Adipocyte (in vitro differentiated cells): ENCODE measurements at regions not wholly inside any gene's neighbourhood (a gene's known extent, or its start where the extent isn't known, plus 50 kb on each side); places are given as distances from the start of the nearest gene placed in this dataset.

Source experiments
- DNase-seq: peaks from one replicate; pipeline ENCODE4 v3.0.0-alpha.2; 2015; ENCODE audit warnings: low read depth
- H3K27me3 ChIP-seq: replicated peaks from 2 replicates; pipeline ENCODE4 v1.7.0; 2013; ENCODE audit warnings: mild to moderate bottlenecking, low read length, moderate library complexity; ENCODE audit not compliant: control insufficient read depth, insufficient read depth
- H3K36me3 ChIP-seq: 2 replicates; pipeline ENCODE4 v1.7.0; 2013; ENCODE audit warnings: low read length, mild to moderate bottlenecking, moderate library complexity; ENCODE audit not compliant: control insufficient read depth, insufficient read depth, severe bottlenecking
- H3K4me1 ChIP-seq: 2 replicates; pipeline ENCODE4 v1.7.0; 2013; ENCODE audit warnings: mild to moderate bottlenecking, low read length, moderate library complexity; ENCODE audit not compliant: control insufficient read depth, insufficient read depth
- H3K4me3 ChIP-seq: 2 replicates; pipeline ENCODE4 v1.7.0; 2013; ENCODE audit warnings: mild to moderate bottlenecking, low read length, moderate library complexity
- H3K9ac ChIP-seq: 2 replicates; pipeline ENCODE4 v1.7.0; 2013; ENCODE audit warnings: mild to moderate bottlenecking, low read length, moderate library complexity
- H3K9me3 ChIP-seq: 2 replicates; pipeline ENCODE4 v1.7.0; 2013; ENCODE audit warnings: mild to moderate bottlenecking, low read length, moderate library complexity; ENCODE audit not compliant: control insufficient read depth

GRCh38 chr3:72641684-72642083, 206.6 kb downstream of the SHQ1 start:
- Histone ChIP-seq H3K27me3 (peaks cover 40% of the 10 kb centered on the region), H3K36me3 (no peaks in the 10 kb centered on the region), H3K9ac (no peak overlapping the region), H3K9me3 (no peaks in the 10 kb centered on the region), H3K4me3 (no peak overlapping the region), H3K4me1 (no peaks in the 10 kb centered on the region)
- DNase-seq, result no peak

DNA sequence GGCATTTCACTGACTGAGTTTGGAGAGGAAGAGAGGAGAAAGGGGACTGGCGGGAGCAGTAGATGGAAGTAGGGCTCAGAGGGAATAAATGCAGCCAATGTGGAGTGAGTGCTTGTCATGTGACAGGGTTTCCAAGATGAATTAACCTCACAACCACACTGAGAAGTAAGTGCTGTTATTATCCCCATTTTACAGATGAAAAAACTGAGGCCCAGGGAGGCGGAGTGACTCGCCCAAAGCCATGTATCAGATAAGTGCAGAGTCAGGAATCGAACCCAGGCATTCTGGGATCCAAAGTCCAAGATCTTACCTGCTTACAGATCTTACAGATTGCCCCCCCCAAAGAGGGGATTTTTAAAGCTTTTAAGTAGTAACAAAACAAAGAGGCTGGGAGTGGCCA, 207.2 kb downstream of the SHQ1 start:
- Histone ChIP-seq H3K36me3 (no peaks in the 10 kb centered on the region), H3K4me3 (no peak overlapping the region), H3K9me3 (no peaks in the 10 kb centered on the region), H3K4me1 (no peaks in the 10 kb centered on the region), H3K27me3 (peaks cover 44% of the 10 kb centered on the region), H3K9ac (no peak overlapping the region)
- DNase-seq, result no peak

DNA sequence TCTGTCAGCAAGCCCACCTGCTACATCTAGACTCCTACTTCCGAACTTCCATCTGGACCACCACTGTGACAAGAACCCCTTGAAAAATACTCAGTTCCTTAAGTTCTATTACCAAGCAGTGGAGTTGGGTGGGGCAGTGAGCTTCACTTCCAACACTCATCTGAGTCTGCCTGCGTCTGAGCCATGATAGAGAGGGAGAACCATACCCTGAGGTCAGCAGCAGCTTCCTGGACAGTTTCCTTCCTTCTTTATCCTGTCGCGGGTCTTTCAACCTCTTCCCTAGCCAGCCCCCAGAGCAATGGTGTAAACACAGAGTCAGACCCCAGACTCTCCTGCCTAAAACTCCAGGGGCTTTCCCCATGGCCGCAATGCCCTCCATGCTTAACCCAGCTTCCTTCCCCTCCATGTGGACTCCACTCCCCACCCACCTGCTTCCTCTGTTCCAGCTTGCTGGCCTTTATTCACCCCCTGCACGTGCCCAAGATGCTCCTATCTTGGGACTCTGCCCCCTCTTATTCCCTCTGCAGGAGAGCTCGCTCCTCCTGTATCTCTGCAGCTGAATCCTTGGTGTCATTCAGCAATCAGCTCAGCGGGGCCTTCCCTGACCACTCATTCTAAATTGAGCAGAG, 211.2 kb downstream of the SHQ1 start:
- H3K4me3 ChIP-seq, result no peak overlapping the region

GRCh38 chr3:72635551-72635950, 212.7 kb downstream of the SHQ1 start:
- H3K9me3 ChIP-seq, result peaks cover 8% of the 10 kb centered on the region
- no peaks in the 10 kb centered on the region for H3K36me3 ChIP-seq
- H3K9ac ChIP-seq, result no peak overlapping the region
- H3K27me3 ChIP-seq, result peaks cover 46% of the 10 kb centered on the region
- H3K4me1 ChIP-seq, result peaks cover 1% of the 10 kb centered on the region
- DNase-seq, result no peak
- H3K4me3 ChIP-seq, result no peak overlapping the region

More for the DNA sequence above, 211.2 kb downstream of the SHQ1 start:
- no peaks in the 10 kb centered on the region for H3K36me3 ChIP-seq
- no peak for DNase-seq
- peaks cover 52% of the 10 kb centered on the region for H3K27me3 ChIP-seq
- H3K9me3 ChIP-seq, result peaks cover under 1% of the 10 kb centered on the region
- H3K4me1 ChIP-seq, result no peaks in the 10 kb centered on the region
- H3K9ac ChIP-seq, result no peak overlapping the region

DNA sequence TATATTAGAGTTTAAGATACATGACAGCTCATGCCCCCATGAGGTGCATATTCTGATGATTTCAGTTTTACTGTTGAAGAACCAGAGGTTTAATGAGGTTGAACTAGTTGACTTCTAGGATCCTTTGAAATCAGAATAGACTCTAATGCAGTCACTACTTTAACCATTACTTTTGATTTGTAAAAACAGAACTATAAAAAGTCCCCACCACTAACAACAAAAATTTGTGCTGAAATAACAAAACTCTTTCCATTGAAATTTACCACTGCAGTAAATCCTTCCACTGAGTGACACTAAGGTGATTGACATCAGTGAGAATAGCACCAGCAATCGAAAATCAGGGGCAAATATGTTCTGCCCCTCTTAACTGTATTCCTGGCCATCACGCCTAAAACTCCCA, 214.1 kb downstream of the SHQ1 start:
- DNase-seq, result no peak
- no peak overlapping the region for H3K4me3 ChIP-seq
- no peak overlapping the region for H3K9ac ChIP-seq
- H3K27me3 ChIP-seq, result peaks cover 41% of the 10 kb centered on the region
- peaks cover 8% of the 10 kb centered on the region for H3K9me3 ChIP-seq
- no peaks in the 10 kb centered on the region for H3K36me3 ChIP-seq
- peaks cover 4% of the 10 kb centered on the region for H3K4me1 ChIP-seq

DNA sequence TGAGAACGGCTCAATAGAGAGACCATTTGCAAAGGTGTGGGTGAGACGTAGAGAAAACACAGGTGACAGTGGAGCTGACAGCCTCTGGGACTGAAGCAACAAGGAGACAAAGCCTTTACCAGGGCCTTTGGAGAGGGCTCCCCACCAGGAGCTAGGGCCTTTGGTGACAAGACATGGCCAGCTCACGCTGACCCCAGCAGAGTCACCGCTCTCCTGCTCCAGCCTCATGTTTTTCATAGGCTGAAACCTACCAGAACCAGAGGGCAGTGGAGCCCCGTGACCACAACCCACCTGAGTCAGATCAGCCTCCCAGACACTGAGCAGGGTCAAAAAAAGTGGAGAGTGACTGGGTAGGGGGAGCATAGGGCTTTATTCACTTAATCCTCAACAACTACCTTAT, 214.7 kb downstream of the SHQ1 start:
- Histone ChIP-seq H3K27me3 (peaks cover 37% of the 10 kb centered on the region), H3K9me3 (peaks cover 8% of the 10 kb centered on the region), H3K9ac (no peak overlapping the region), H3K36me3 (no peaks in the 10 kb centered on the region), H3K4me3 (no peak overlapping the region), H3K4me1 (peaks cover 4% of the 10 kb centered on the region)
- no peak for DNase-seq

GRCh38 chr3:72633121-72633520, 215.1 kb downstream of the SHQ1 start:
- no peaks in the 10 kb centered on the region for H3K36me3 ChIP-seq
- no peak overlapping the region for H3K4me3 ChIP-seq
- H3K9me3 ChIP-seq, result peaks cover 8% of the 10 kb centered on the region
- DNase-seq, result no peak
- no peak overlapping the region for H3K9ac ChIP-seq
- H3K27me3 ChIP-seq, result peaks cover 33% of the 10 kb centered on the region
- H3K4me1 ChIP-seq, result peaks cover 4% of the 10 kb centered on the region

DNA sequence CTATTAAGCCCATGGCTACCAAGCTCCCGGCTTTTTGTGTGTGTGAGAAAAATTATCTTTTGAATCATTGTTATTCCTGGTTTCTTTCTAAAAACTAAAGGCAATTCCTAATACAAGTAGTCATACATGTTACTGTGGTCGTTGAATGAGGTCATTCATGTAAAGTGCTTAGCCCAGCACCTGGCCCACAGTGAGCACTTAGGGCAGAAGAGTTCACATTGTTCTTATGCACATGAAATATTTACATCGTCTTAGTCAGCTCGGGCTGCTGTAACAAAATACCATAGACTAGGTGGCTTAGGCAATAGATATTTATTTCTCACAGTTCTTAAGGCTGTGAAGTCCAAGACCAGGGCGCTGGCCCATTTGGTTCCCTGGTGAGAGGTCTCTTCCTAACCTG, 216.1 kb downstream of the SHQ1 start:
- peaks cover 26% of the 10 kb centered on the region for H3K27me3 ChIP-seq
- no peaks in the 10 kb centered on the region for H3K36me3 ChIP-seq
- DNase-seq, result no peak
- no peak overlapping the region for H3K9ac ChIP-seq
- H3K4me1 ChIP-seq, result peaks cover 4% of the 10 kb centered on the region
- H3K4me3 ChIP-seq, result no peak overlapping the region
- H3K9me3 ChIP-seq, result peaks cover 8% of the 10 kb centered on the region

- no peaks in the 10 kb centered on the region for H3K36me3 ChIP-seq
- H3K27me3 ChIP-seq, result peaks cover 18% of the 10 kb centered on the region
- H3K9me3 ChIP-seq, result peaks cover 8% of the 10 kb centered on the region
- no peak overlapping the region for H3K9ac ChIP-seq
- no peak for DNase-seq
- peaks cover 5% of the 10 kb centered on the region for H3K4me1 ChIP-seq
- no peak overlapping the region for H3K4me3 ChIP-seq
Observed at GRCh38 chr3:72630969-72631344, 217.3 kb downstream of the SHQ1 start.

DNA sequence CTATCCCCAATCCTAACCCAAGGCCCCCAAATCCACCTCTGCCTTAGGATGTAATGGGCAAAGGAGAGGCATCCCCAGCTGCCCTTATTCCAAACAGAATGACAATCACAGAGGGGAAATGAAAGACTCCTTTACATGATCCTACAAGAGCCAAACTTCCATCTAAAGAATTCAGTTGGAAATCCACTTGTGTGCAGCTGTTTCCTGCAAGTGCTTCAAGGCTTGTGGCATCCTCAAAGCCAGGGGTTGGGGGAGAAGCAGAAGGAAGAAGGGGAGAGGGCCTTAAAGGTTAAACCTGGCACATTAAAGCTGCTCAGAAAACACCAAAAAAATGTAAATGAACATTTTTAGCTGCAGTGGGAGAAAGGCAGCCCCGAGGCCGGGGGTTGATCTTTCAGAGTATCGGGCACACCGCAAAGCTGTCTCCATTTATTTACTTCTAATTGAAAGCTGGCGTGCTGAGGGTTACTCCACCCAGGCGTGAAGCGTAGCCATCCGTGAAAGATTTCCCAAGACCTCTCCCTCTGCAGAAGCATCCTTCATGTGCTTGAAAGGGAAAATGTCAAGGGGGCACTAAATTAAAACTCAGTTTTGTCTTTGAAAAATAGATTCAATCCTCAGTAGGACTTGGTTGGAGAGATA, 217.8 kb downstream of the SHQ1 start:
- Histone ChIP-seq H3K36me3 (no peaks in the 10 kb centered on the region), H3K4me3 (no peak overlapping the region), H3K4me1 (peaks cover 9% of the 10 kb centered on the region), H3K9me3 (peaks cover 8% of the 10 kb centered on the region), H3K9ac (no peak overlapping the region), H3K27me3 (peaks cover 13% of the 10 kb centered on the region)
- DNase-seq, result peak; percentile 43

DNA sequence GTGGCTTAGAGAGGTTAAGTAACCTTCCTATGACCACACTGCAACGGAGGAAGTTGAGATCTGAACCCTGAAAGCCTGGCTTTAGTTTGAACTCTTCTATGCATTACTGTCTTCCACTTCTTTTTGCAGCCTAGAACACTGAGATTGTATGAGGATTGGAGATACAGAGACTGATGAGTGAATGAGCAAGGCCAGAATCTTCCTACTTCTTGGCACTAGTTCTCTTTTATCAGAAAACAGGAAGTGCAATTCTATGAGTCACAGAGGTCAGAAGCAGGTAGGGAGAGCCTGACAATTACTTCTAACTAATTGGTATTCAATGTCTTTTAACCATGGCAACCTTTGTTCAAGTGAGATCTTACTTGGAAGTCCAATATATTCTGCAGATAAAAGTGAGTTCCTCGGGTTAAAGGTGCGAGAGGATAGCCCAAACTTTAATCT, 219.0 kb downstream of the SHQ1 start:
- no peak for DNase-seq
- Histone ChIP-seq H3K4me3 (no peak overlapping the region), H3K9ac (no peak overlapping the region), H3K9me3 (peaks cover 8% of the 10 kb centered on the region), H3K4me1 (peaks cover 14% of the 10 kb centered on the region), H3K36me3 (no peaks in the 10 kb centered on the region), H3K27me3 (peaks cover under 1% of the 10 kb centered on the region)

DNA sequence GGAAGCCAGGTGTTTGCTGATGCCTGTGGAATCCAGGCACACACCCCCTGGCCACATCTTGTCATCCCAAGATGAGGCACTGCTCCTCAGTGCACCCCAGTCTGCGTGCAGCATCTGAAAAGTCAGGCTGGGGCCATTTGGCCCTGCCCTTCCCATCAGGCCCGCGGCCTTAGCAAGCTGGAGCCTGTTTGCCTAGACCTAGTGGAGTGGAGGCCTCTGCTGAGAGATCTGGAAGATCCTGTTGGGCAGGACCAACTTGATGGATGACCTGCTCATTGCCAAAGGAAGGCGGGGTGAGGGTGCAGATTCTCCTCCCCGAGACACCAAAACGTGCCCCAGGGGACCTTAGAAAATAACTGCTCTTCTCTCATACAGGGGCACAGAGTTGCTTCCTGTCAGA, 220.2 kb downstream of the SHQ1 start:
- Histone ChIP-seq H3K4me1 (peaks cover 14% of the 10 kb centered on the region), H3K9ac (no peak overlapping the region), H3K9me3 (peaks cover 8% of the 10 kb centered on the region), H3K36me3 (no peaks in the 10 kb centered on the region), H3K27me3 (no peaks in the 10 kb centered on the region), H3K4me3 (no peak overlapping the region)
- no peak for DNase-seq
